ENCODE measurements at regions not wholly inside any gene's neighbourhood (a gene's known extent, or its start where the extent isn't known, plus 50 kb on each side); places are given as distances from the start of the nearest gene placed in this dataset.
"Not testable (repeated sequence)": the region's sequence is repeated elsewhere in the genome, so short reads cannot be mapped to it uniquely, and the experiment has no call there.

- DNase-seq: no peak
Observed at GRCh38 chr3:18119866-18120265, 305.3 kb downstream of the SATB1 start.

DNA sequence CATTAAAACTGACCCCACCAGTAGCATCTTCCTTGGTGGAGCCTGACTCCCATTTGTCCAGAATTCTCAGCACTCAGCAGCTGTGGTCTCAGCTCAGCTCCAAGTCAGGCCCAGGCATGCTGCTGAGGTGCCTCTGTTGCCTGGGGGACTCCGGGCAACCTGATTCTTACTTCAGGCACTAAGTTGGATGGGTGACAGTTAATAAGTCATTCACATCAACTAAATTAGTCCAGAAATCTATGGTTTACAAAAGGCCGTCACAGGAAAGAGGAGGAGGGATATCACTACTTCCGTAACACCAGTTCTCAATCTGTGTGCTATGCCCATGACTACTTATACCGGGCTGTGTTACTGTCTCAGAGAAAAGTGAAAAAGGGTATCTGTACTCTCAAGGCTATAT is 310.2 kb downstream of the SATB1 start:
- no peak for DNase-seq

DNA sequence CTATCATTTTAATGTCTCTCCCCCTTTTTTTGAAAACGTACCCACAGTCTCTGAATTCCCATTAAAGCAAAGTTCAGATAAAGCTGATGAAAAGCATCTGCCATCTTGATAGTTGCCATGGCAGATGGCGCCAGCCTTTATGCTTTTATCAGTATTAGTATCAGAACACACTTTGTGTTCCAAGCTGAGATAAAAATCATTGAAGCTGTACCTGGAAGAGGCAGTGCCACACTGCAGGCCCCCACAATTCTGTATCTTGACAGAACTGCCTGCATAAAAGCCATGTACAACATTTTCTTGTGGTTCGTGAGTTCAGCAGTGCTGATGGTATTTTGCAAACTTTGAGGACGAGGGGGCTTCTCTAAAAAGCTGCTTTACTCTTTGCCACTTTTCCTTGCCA is 311.7 kb downstream of the SATB1 start:
- DNase-seq: no peak

GRCh38 chr3:18112674-18113375 is 312.3 kb downstream of the SATB1 start:
- DNase-seq: no peak

DNA sequence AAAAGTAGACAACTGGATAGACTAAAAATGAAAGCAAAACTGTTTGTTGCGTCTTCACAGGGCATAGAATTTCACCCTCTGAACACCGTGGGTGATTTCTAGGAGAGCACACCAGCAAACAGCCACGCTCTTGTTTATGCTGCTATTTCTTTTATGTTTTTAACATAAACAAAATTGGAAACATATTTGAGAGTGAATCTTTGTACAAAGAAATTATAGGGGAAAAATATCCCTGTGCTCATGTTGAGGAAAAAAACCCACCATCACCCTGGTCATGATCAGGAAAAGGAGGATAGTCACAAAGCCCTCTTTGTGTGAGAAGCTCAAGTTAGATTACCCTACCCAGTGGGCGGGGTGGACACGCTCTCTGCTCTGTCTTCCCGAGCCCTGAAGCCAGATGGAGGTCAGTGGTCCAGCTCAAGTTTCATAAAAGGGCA is 313.3 kb downstream of the SATB1 start:
- DNase-seq: no peak

DNA sequence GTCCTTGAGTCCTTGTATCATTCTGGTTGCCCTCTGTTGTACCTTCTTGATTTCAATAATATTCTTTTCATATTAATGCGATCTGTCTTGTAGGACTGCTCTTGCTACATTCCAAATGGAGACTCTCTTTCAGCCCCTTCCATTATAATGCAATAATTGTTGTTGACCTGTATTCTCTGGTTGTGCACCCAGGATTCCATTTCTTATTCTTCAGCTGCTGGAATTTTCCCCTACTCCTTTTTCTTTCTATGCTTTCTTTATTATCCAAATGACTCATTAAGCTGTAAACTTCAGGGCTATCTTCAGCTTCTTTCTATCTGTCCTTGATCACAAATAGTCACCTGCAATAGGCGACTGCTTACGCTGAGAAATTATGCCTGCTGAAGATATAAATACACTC is 321.5 kb downstream of the SATB1 start:
- no peak for DNase-seq

- DNase-seq: no peak
Observed at GRCh38 chr3:18100121-18100520, 325.0 kb downstream of the SATB1 start.

DNA sequence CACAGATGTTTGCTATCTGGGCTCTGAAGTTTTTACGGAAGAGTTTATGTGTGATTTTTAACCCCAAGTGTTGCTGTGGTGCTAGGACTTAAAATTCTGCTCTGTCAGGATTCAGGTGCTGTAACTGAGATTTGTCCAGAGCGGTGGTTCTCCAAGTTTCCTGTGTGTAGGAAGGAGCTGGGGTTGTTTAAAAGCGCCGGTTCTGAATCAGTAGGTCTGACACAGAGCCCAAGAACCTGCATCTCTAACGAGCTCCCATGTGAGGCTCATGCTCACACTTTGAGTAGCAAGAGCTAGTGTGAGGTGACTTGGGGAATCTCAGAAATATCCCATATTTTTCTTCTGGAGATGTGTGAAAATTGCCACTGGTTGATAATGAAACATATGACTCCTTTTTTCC is 325.5 kb downstream of the SATB1 start:
- no peak for DNase-seq

- DNase-seq: no peak
Observed at GRCh38 chr3:18098960-18099587, 326.1 kb downstream of the SATB1 start.

DNA sequence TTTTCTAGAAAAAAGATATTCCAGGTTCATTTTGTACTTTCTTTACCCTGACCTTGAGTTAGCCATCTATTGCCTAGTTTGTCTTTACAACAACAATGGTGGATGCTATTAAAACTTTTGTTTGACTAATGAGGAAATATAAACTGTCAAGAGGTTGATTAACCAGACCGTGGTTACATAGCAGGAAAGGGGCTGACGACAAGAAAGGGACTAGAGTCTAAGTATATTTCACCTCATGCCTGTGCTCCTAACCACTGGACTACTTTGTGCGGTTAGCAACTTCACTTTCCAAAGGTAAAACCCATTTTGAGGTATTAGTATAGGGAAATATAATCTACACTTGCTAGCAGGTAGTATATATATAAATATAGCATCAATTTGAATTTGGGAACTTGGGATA is 327.1 kb downstream of the SATB1 start:
- DNase-seq: no peak

DNA sequence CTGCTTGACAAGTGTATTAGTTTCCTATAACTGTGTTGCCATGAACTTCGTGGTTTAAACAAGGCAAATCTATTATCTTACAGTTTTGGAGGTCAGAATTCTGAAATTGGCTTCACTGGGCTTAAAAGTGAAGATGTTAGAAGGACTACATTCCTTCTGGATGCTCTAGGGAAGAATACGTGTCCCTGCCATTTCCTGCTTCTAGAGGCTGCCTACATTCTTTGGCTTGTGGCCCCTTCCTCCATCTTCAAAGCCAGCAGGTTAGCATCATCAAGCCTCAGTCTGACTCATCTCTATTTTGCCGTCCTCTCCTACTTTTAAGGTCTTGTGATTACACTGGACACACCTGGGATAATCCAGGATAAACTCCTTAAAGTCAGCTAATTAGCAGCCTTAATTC is 327.7 kb downstream of the SATB1 start:
- DNase-seq: no peak

DNA sequence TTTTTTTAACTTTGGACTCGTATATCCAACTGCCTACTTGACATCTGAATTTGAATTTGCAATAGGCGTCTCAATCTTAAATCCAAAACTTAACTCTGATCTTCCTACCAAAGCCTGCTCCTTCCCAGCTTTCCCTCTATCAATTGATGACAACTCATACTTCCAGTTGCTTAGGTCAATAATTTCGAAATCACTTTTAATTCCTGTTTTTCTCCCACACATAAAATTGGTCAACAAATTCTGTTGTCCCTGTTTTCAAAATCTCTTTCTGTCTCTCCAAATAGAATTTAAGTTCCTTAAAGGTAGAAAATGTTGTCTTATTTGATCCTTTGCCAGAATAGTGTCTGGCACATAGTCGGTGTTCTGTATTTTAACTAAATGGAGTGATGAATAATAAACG is 332.4 kb downstream of the SATB1 start:
- no peak for DNase-seq

DNA sequence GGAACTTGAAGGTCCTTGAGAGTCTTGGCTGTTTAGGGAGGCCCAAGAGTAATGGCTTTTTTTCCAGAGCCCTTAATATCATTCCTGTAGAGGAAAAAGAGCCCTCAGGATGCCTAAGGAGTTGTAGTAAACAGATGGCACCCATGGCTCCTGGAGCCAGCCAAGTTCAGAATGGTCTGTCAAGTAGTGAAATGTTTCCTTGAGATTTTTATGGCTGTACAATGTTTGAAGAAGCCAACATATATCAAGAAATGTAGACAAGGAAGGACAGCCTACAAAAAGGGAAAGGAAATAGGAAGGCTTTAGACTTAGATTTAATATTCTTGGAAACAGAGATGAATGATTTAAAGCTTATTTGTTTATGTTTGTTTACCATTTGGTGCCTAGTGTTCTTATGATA is 334.8 kb downstream of the SATB1 start:
- DNase-seq: no peak

GRCh38 chr3:18087988-18088387 is 337.2 kb downstream of the SATB1 start:
- DNase-seq: no peak

- DNase-seq: no peak
Observed at GRCh38 chr3:18086760-18087159, 338.4 kb downstream of the SATB1 start.

GRCh38 chr3:18086078-18086477 is 339.1 kb downstream of the SATB1 start:
- no peak for DNase-seq

- DNase-seq: no peak
Observed at GRCh38 chr3:18085429-18085828, 339.7 kb downstream of the SATB1 start.

DNA sequence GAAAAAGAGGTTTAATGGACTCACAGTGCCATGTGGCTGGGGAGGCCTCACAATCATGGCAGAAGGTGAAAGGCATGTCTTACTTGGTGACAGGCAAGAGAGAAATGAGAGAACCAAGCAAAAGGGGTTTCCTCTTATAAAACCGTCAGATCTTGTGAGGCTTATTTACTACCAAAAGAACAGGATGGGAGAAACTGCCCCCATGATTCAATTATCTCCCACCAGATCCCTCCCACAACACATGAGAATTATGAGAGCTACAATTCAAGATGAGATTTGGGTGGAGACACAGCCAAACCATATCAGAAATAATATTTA is 340.8 kb upstream of the TBC1D5 start:
- DNase-seq: not testable (repeated sequence)

DNA sequence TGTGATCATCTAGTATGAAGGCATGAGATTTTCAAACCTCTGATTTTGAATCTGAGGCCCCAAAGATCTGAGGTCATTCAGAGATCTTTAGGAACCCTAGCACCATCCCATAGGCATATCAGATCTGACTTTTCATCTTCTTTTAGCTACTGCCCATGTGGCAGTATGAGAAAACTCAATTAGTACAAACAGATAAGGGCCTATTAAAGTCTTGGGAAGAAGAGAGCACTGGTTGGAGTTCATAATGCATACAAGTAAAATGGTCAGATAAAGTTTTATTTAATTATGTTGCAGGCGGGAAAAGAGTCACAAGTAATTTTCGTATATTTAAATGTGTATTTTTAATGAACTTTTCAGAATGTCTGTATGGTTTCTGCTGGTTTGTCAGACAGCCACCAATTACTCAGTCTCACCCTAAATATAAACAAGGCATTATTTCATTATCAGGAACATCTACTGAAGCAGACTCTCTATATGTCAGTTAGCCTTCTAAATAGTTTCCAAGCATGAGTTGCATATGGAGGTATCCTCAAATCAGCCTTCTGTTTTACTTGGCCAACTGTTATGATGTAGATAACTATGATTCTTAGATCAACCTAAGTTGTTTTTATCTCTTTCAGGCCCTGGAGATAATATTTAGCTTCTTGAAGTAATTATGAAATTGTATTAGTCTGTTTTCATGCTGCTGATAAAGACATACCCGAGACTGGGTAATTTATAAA is 340.3 kb upstream of the TBC1D5 start:
- no peak for DNase-seq

DNA sequence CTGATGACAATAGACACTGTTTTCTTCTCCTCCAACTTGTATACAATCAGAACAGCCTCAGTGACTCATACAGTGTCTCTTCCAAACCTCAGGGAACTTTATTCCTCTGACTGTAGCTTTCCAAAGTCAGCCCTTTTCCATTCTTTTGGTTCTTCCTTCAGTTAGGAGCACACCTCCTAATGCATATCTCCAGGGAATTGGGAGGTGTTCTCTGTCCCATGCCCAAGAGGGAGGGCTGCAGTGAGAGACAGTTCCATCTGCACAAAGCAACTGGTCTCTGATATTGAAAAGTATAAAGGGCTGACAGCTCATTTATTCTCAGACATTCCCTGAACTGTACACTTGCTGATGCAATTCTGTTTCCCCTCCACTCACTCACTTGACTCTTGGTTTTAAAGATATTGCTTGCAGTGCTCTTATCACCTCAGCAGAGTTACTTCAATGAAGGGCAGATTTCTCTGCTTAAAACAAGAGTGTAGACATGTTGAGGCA is 337.8 kb upstream of the TBC1D5 start:
- no peak for DNase-seq

DNA sequence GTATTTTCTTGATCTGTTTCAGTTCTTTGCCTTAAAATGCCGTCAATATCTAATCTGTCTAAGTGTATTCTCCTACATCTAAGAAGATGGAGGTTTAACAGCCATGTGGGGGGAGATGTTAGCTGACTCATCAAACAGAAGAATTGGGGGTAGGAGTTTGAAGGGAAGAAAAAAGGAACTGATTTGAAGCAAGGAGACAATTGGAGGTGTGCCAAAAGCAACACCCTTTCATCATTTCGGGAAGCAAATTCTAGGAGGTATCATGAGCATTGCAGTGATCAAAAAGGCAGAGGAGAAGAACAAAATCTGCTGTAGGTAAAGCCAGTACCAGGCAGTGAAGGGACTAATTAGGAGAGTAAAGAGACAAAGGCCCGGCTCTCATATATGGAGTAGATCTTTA is 337.3 kb upstream of the TBC1D5 start:
- no peak for DNase-seq

GRCh38 chr3:18079062-18079461 is 336.6 kb upstream of the TBC1D5 start:
- DNase-seq: no peak

GRCh38 chr3:18077128-18077840 is 334.9 kb upstream of the TBC1D5 start:
- no peak for DNase-seq

DNA sequence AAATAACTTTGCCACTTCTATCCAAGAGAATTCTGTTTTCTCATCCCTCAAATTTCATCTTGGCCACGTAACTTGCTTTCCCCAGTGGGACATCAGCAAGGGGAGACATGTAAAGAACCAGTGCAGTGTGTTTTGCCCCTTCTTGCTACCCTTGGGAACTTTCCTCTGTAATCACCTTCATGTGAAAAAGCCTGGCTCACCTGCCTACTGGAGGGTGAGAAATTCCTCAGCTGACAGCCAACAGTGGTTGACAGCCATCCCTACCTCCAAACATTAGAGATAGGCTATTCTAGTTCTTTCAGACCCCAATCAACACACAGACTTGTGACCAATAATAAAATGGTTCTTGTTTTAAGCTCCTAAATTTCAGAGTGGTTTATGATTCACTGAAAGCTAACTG is 333.9 kb upstream of the TBC1D5 start:
- DNase-seq: no peak
